AG04449 (cell line): ENCODE measurements at regions not wholly inside any gene's neighbourhood (a gene's known extent, or its start where the extent isn't known, plus 50 kb on each side); places are given as distances from the start of the nearest gene placed in this dataset.

Source experiments
- CTCF ChIA-PET: fragments of 350-600 bp; formaldehyde crosslinking; extraction: SDS; loops from one replicate; lab custom pipeline; 2021; ENCODE audit warnings: antibody characterized with exemption; lab: Yijun Ruan, JAX
- POLR2A ChIA-PET: fragments of 400-600, 350-600 bp; formaldehyde crosslinking; extraction: SDS; loops from one replicate; lab custom pipeline; 2020; ENCODE audit warnings: antibody characterized with exemption, inconsistent platforms; lab: Yijun Ruan, JAX
- DNase-seq: peaks from one replicate; pipeline ENCODE4 v3.0.0-alpha.2; 2010; ENCODE audit warnings: low read depth, low spot score
- H3K4me3 ChIP-seq: 2 replicates; pipeline ENCODE4 v1.5.1; 2011; ENCODE audit warnings: low read depth, mild to moderate bottlenecking, control low read depth, low read length
- CTCF ChIP-seq: IDR thresholded peaks from one replicate; pipeline ENCODE4 v1.5.1; 2011; ENCODE audit warnings: mild to moderate bottlenecking, moderate library complexity, low read length, control low read depth, inconsistent platforms; ENCODE audit not compliant: insufficient read depth; ENCODE audit errors: missing control alignments

GRCh38 chr12:87266305-87266704 is 762.9 kb downstream of the C12orf50 start:
- no peak for DNase-seq
- no peak overlapping the region for H3K4me3 ChIP-seq
- POLR2A ChIA-PET = no interaction called here
- TF ChIP-seq CTCF = no peak
- CTCF ChIA-PET = interaction anchor here (1.4 kb wide), 1 partner anchor 16 kb away, joined by 4 read pairs; no protein-coding TSS in a partner anchor

GRCh38 chr12:87259391-87259790 is 769.8 kb downstream of the C12orf50 start:
- ChIA-PET CTCF (no interaction called here), POLR2A (no interaction called here)
- no peak for TF ChIP-seq CTCF
- H3K4me3 ChIP-seq = no peak overlapping the region
- DNase-seq = no peak

GRCh38 chr12:87254381-87255030 is 774.7 kb downstream of the C12orf50 start:
- no peak overlapping the region for H3K4me3 ChIP-seq
- no peak for DNase-seq
- POLR2A ChIA-PET = no interaction called here
- no peak for TF ChIP-seq CTCF
- CTCF ChIA-PET = no interaction called here

- TF ChIP-seq CTCF = no peak
- H3K4me3 ChIP-seq = no peak overlapping the region
- CTCF ChIA-PET = no interaction called here
- DNase-seq = no peak
- POLR2A ChIA-PET = no interaction called here
Measured at GRCh38 chr12:87253157-87253556, 776.0 kb downstream of the C12orf50 start.

- no peak for TF ChIP-seq CTCF
- ChIA-PET POLR2A (no interaction called here), CTCF (no interaction called here)
- H3K4me3 ChIP-seq = no peak overlapping the region
- DNase-seq = no peak
Measured at GRCh38 chr12:87246726-87247125, 782.5 kb downstream of the C12orf50 start.

- no peak overlapping the region for H3K4me3 ChIP-seq
- DNase-seq = no peak
- ChIA-PET CTCF (no interaction called here), POLR2A (no interaction called here)
- TF ChIP-seq CTCF = no peak
Measured at GRCh38 chr12:87238466-87238865, 790.7 kb downstream of the C12orf50 start.
